ENCODE measurements at regions not wholly inside any gene's neighbourhood (a gene's known extent, or its start where the extent isn't known, plus 50 kb on each side); places are given as distances from the start of the nearest gene placed in this dataset.

- no peak overlapping the region for H3K4me3 ChIP-seq (ENCODE audit: low read length)
Observed at GRCh38 chr1:182735343-182735742, 51.0 kb upstream of the RGS8 start.

GRCh38 chr1:182739545-182739944 is 50.0 kb upstream of the NPL start:
- Histone ChIP-seq H3K79me2 (replicated peaks; ENCODE audit: insufficient read depth, low read length) (no peaks in the 10 kb centered on the region), H3K27me3 (ENCODE audit: insufficient read depth, low read depth, low read length) (no peaks in the 10 kb centered on the region), H2AFZ (ENCODE audit: low read depth, low read length) (peak overlapping the region; percentile 9), H3K9me2 (ENCODE audit: insufficient read depth, low read length) (no peaks in the 10 kb centered on the region), H4K20me1 (ENCODE audit: insufficient read depth) (no peaks in the 10 kb centered on the region), H3K4me2 (ENCODE audit: low read length) (peak overlapping the region; percentile 29), H3K9ac (ENCODE audit: low read length) (peak overlapping the region; percentile 49), H3K9me3 (ENCODE audit: low read length) (no peaks in the 10 kb centered on the region), H3K36me3 (ENCODE audit: insufficient read depth, low read length) (no peaks in the 10 kb centered on the region), H3K4me3 (ENCODE audit: low read length) (peak overlapping the region; percentile 34), H3K27ac (ENCODE audit: low read length) (peak overlapping the region; percentile 75), H3F3A (ENCODE audit: insufficient read depth, low read length, poor library complexity, severe bottlenecking) (no peaks in the 10 kb centered on the region)
- no peak for TF ChIP-seq EZH2 (IDR thresholded peaks at IDR 0.05; ENCODE audit: borderline replicate concordance, insufficient read depth, low read length, poor library complexity, severe bottlenecking)
- TF ChIP-seq SMC3 (conservative IDR thresholded peaks at IDR 0.05; ENCODE audit: poor library complexity): peak; percentile 24
- no peak for TF ChIP-seq TAF1 (IDR thresholded peaks at IDR 0.05; ENCODE audit: low read depth)
- no peak for TF ChIP-seq REST (IDR thresholded peaks at IDR 0.05; ENCODE audit: borderline replicate concordance)
- TF ChIP-seq POLR2AphosphoS5 (IDR thresholded peaks at IDR 0.05): peak; percentile 40
- peak; percentile 13 for TF ChIP-seq RAD21 (conservative IDR thresholded peaks at IDR 0.05)
- TF ChIP-seq EP300 (conservative IDR thresholded peaks at IDR 0.05; ENCODE audit: poor library complexity, severe bottlenecking): peak; percentile 49
- no peak for TF ChIP-seq MXI1 (conservative IDR thresholded peaks at IDR 0.05; ENCODE audit: poor library complexity, severe bottlenecking)

More at GRCh38 chr1:182735343-182735742, 51.0 kb upstream of the RGS8 start:
- Histone ChIP-seq H3K36me3 (ENCODE audit: insufficient read depth, low read length) (no peaks in the 10 kb centered on the region), H3K9ac (ENCODE audit: low read length) (no peak overlapping the region), H3K9me3 (ENCODE audit: low read length) (no peaks in the 10 kb centered on the region), H3K27ac (ENCODE audit: low read length) (no peak overlapping the region), H2AFZ (ENCODE audit: low read depth, low read length) (no peak overlapping the region), H3K79me2 (replicated peaks; ENCODE audit: insufficient read depth, low read length) (no peaks in the 10 kb centered on the region), H3K4me2 (ENCODE audit: low read length) (no peak overlapping the region), H3F3A (ENCODE audit: insufficient read depth, low read length, poor library complexity, severe bottlenecking) (no peaks in the 10 kb centered on the region), H4K20me1 (ENCODE audit: insufficient read depth) (no peaks in the 10 kb centered on the region), H3K9me2 (ENCODE audit: insufficient read depth, low read length) (no peaks in the 10 kb centered on the region), H3K27me3 (ENCODE audit: insufficient read depth, low read depth, low read length) (no peaks in the 10 kb centered on the region)
- TF ChIP-seq POLR2AphosphoS5 (IDR thresholded peaks at IDR 0.05) (no peak), RAD21 (conservative IDR thresholded peaks at IDR 0.05) (no peak)
